ENCODE measurements at regions not wholly inside any gene's neighbourhood (a gene's known extent, or its start where the extent isn't known, plus 50 kb on each side); places are given as distances from the start of the nearest gene placed in this dataset.

DNA sequence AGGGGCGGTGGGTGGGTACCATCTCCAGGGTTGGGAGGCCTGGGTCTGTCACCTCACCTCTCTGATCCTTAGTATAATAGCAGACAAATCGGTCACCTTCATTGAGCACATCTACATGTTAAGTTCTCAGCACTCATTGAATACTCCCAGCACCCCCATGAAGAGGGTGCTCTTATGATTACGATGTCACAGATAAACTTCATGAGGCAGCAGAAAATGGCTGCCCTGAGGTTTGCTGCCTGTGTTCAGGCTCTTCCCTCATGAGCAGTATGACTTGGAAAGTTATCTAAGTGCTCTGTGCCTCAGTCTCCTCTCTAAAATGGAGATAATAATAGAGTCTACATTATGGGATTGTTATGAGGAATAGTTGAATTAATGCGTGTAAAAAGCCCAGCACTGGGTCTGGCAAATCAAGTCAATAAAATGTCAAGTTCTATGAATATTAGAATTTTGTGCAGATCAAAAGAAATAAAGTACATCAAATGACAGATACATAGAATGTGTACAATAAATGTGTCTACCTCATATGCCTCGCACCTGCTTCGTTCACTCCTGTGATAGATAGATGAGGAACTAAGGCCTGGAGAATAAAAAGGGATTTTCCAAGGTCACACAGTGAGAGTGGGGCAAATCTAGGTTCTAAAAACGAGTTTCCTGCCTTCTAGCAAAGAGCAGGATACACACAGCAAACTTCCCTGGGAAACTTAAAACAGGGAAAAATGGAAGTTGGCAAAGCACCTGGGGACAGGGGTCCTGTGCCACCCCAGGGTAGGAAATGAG lies 142.2 kb upstream of the MRPS22 start:
- no peak for TF ChIP-seq POLR2A (IDR thresholded peaks at IDR 0.05)
- TF ChIP-seq, protein P1, sequence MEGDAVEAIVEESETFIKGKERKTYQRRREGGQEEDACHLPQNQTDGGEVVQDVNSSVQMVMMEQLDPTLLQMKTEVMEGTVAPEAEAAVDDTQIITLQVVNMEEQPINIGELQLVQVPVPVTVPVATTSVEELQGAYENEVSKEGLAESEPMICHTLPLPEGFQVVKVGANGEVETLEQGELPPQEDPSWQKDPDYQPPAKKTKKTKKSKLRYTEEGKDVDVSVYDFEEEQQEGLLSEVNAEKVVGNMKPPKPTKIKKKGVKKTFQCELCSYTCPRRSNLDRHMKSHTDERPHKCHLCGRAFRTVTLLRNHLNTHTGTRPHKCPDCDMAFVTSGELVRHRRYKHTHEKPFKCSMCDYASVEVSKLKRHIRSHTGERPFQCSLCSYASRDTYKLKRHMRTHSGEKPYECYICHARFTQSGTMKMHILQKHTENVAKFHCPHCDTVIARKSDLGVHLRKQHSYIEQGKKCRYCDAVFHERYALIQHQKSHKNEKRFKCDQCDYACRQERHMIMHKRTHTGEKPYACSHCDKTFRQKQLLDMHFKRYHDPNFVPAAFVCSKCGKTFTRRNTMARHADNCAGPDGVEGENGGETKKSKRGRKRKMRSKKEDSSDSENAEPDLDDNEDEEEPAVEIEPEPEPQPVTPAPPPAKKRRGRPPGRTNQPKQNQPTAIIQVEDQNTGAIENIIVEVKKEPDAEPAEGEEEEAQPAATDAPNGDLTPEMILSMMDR (IDR thresholded peaks at IDR 0.05) = no peak

All from lower leg skin (tissue), 3 donors.